Sigmoid colon (tissue), 6 donors: ENCODE measurements at regions not wholly inside any gene's neighbourhood (a gene's known extent, or its start where the extent isn't known, plus 50 kb on each side); places are given as distances from the start of the nearest gene placed in this dataset.

Experiments
- DNase-seq: peaks from one replicate; pipeline ENCODE4 v3.0.0-alpha.2; 2019
- H3K27ac ChIP-seq, 4 donors: fragments of 200-600 bp; sonication (generic); one replicate each; pipeline ENCODE4 v1.5.1; 2016 to 2019; ENCODE audit warnings: mild to moderate bottlenecking in 1 of 4
- H3K27me3 ChIP-seq, 3 donors: fragments of 200-600 bp; sonication (generic); one replicate each; pipeline ENCODE4 v1.5.1; 2019; ENCODE audit warnings: mild to moderate bottlenecking in 1 of 3
- H3K36me3 ChIP-seq, 4 donors: fragments of 200-600 bp; sonication (generic); one replicate each; pipeline ENCODE4 v1.5.1; 2016 to 2019
- H3K4me1 ChIP-seq, 4 donors: fragments of 200-600 bp; sonication (generic); one replicate each; pipeline ENCODE4 v1.5.1; 2017 to 2019
- H3K4me3 ChIP-seq, 4 donors: fragments of 200-600 bp; sonication (generic); one replicate each; pipeline ENCODE4 v1.5.1; 2017 to 2019; ENCODE audit warnings: mild to moderate bottlenecking in 2 of 4, moderate library complexity in 1 of 4
- H3K9me3 ChIP-seq, 4 donors: fragments of 200-600 bp in 3 of 4; sonication (generic) in 3 of 4; one replicate each; pipeline versions ENCODE4 v1.5.1 to v1.6.1; 2013 to 2019
- EP300 ChIP-seq, 4 donors: sonication (generic); formaldehyde crosslinking; IDR thresholded peaks; one replicate each; pipeline ENCODE4 v1.6.1; 2017; ENCODE audit warnings: antibody characterized with exemption in 4 of 4
- POLR2A ChIP-seq, 2 donors: fragments of 450-650 bp; IDR thresholded peaks; one replicate each; pipeline ENCODE4 v1.6.1; 2016; ENCODE audit warnings: antibody characterized with exemption in 2 of 2, mild to moderate bottlenecking in 2 of 2, moderate library complexity in 2 of 2
- POLR2AphosphoS5 ChIP-seq, 4 donors: sonication (generic); formaldehyde crosslinking; IDR thresholded peaks; one replicate each; pipeline ENCODE4 v1.6.1; 2017; ENCODE audit warnings: antibody characterized with exemption in 4 of 4
- WGBS, 2 donors: extraction: QIAGEN DNeasy Blood & Tissue Kit; methylation state at CpG; one replicate each; pipeline ENCODE4 v1.1.7; 2013; 5-methylcytosine and 5-hydroxymethylcytosine counted together
- intact Hi-C: fragments of 100-400 bp; cut with DNase I; formaldehyde crosslinking; loops from one replicate; pipeline ENCODE4 v1.15.1; 2023
- TF ChIP-seq, protein P1 (sequence below), 4 experiments: fragments of 450-650 bp in 3 of 4; fragments of 200-600 bp in 1 of 4; IDR thresholded peaks; one replicate each; pipeline ENCODE4 v1.5.1; 2016 to 2019; ENCODE audit warnings: antibody characterized with exemption in 4 of 4, mild to moderate bottlenecking in 3 of 4, moderate library complexity in 2 of 4
- donor health status: healthy with polysubstance abuse.
- donor health status: healthy.

DNA sequence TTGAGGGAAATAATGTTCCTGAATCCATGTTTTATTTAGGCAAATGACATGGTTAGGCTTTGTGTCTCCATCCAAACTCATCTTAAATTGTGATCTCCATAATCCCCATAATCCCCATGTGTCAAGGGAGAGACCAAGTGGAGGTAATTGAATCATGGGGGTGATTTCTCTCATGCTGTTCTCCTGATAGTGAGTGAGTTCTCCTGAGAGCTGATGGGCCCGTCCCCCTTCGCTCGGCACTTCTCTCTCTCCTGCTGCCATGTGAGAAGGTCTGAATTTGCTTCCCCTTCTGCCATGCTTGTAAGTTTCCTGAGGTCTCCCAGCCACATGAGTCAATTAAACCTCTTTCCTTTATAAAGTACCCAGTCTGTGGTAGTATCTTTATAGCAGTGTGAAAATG is 563.0 kb upstream of the NR3C2 start:
- intact Hi-C loops: no loop called here
- DNase-seq: no peak
- no peak overlapping the region for H3K4me3 ChIP-seq
- 98% methylated on average over 3 of the region's 3 CpGs for WGBS, 2 donors
- H3K36me3 ChIP-seq: no peaks in the 10 kb centered on the region
- H3K9me3 ChIP-seq: no peaks in the 10 kb centered on the region
- no peak for TF ChIP-seq POLR2AphosphoS5 (IDR thresholded peaks at IDR 0.05)
- TF ChIP-seq, protein P1, sequence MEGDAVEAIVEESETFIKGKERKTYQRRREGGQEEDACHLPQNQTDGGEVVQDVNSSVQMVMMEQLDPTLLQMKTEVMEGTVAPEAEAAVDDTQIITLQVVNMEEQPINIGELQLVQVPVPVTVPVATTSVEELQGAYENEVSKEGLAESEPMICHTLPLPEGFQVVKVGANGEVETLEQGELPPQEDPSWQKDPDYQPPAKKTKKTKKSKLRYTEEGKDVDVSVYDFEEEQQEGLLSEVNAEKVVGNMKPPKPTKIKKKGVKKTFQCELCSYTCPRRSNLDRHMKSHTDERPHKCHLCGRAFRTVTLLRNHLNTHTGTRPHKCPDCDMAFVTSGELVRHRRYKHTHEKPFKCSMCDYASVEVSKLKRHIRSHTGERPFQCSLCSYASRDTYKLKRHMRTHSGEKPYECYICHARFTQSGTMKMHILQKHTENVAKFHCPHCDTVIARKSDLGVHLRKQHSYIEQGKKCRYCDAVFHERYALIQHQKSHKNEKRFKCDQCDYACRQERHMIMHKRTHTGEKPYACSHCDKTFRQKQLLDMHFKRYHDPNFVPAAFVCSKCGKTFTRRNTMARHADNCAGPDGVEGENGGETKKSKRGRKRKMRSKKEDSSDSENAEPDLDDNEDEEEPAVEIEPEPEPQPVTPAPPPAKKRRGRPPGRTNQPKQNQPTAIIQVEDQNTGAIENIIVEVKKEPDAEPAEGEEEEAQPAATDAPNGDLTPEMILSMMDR (IDR thresholded peaks at IDR 0.05): no peak
- no peak overlapping the region for H3K27ac ChIP-seq
- peaks cover 0 to 3% (median 0%) of the 10 kb centered on the region in 4 donors for H3K4me1 ChIP-seq
- no peaks in the 10 kb centered on the region for H3K27me3 ChIP-seq

DNA sequence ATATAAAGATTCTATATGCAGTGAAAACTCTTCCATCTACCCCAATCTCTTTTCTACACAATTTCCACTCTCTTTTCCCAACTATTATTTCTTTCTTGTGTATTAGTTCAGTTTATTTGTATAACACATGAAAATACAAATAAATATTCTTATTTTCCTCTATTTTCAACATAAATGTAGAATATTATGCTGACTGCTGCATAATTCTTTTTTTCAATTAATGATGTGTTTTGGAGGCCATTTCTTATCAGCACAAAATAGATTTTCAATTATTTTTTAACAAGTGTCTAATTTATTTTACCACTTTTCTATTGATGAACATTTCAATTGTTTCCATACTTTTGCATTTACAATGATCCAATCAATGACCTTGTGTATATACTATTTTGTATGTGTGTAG is 557.7 kb upstream of the NR3C2 start:
- Histone ChIP-seq H3K27ac (no peak overlapping the region), H3K4me3 (no peak overlapping the region), H3K4me1 (no peaks in the 10 kb centered on the region), H3K9me3 (no peaks in the 10 kb centered on the region), H3K36me3 (no peaks in the 10 kb centered on the region), H3K27me3 (no peaks in the 10 kb centered on the region)
- DNase-seq: no peak
- intact Hi-C loops: no loop called here
- TF ChIP-seq POLR2A (IDR thresholded peaks at IDR 0.05): no peak
- no peak for TF ChIP-seq EP300 (IDR thresholded peaks at IDR 0.05)
- TF ChIP-seq POLR2AphosphoS5 (IDR thresholded peaks at IDR 0.05): no peak
- TF ChIP-seq, protein P1 (IDR thresholded peaks at IDR 0.05): no peak

DNA sequence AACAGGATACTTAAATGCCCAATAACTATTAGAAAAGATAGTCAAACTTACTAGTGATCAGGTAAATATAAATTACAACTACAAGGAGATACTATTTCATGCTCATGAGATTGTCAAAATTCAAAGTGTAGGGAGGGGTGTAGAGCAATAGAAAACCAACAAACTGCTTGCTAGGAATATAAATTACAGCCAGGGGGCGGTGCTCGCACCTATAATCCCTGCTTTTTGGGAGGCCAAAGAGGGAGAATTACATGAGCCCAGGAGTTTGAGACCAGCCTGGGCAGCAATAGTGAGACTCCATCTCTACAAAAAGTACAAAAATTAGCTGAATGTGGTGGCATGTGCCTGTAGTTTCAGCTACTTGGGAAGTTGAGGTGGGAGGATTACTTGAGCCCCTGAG is 556.5 kb upstream of the NR3C2 start:
- TF ChIP-seq POLR2AphosphoS5 (IDR thresholded peaks at IDR 0.05) (no peak), POLR2A (IDR thresholded peaks at IDR 0.05) (no peak), EP300 (IDR thresholded peaks at IDR 0.05) (no peak)
- TF ChIP-seq, protein P1 (IDR thresholded peaks at IDR 0.05): no peak
- no peaks in the 10 kb centered on the region for H3K27me3 ChIP-seq
- H3K36me3 ChIP-seq: no peaks in the 10 kb centered on the region
- no peaks in the 10 kb centered on the region for H3K4me1 ChIP-seq
- intact Hi-C loops: no loop called here
- 74 to 89% methylated on average over 2 of the region's 2 CpGs for WGBS, 2 donors
- no peak overlapping the region for H3K4me3 ChIP-seq
- H3K27ac ChIP-seq: no peak overlapping the region
- no peaks in the 10 kb centered on the region for H3K9me3 ChIP-seq
- no peak for DNase-seq

DNA sequence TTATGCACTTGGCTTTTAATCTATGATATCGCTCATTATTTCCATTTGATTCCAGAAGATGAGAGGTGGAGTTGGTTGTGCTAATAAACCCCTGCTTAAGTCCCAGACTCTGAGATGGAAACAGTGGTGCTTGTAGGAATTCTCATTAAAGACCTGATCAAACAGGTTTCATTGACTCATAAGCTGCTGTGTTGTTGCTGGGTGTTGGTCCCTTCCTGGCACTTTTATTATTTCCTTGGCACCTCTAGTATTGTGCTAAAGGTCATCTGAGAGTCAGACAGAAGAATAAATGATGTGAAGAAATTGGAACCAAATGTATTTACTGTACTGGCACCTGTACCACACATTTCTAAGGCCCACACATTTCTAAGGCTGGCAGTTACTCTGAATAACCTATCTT is 544.7 kb upstream of the NR3C2 start:
- H3K4me3 ChIP-seq: no peak overlapping the region
- 0 to 8% methylated on average over 1 of the region's 1 CpG for WGBS, 2 donors
- no peaks in the 10 kb centered on the region for H3K27me3 ChIP-seq
- TF ChIP-seq, protein P1 (IDR thresholded peaks at IDR 0.05): no peak
- no peak for TF ChIP-seq EP300 (IDR thresholded peaks at IDR 0.05)
- TF ChIP-seq POLR2AphosphoS5 (IDR thresholded peaks at IDR 0.05): no peak
- TF ChIP-seq POLR2A (IDR thresholded peaks at IDR 0.05): no peak
- H3K9me3 ChIP-seq: no peaks in the 10 kb centered on the region
- intact Hi-C loops: no loop called here
- H3K36me3 ChIP-seq: no peaks in the 10 kb centered on the region
- H3K4me1 ChIP-seq: no peaks in the 10 kb centered on the region
- no peak overlapping the region for H3K27ac ChIP-seq
- no peak for DNase-seq

DNA sequence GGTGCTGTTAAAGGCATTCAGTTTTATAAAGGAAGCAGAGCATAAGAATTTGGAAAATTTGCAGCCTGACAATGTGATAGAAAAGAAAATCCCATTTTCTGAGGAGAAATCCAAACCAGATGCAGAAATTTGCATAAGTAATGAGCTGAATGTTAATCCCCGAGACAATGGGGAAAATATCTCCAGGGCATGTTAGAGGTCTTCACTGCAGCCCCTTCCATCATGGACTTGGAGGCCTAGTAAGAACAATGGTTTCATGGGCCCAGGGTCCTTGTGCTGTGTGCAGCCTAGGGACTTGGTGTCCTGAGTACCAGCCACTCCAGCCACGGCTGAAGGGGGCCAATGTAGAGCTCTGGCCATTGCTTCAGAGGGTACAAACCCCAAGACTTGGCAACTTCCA is 542.7 kb upstream of the NR3C2 start:
- Histone ChIP-seq H3K9me3 (no peaks in the 10 kb centered on the region), H3K36me3 (no peaks in the 10 kb centered on the region), H3K27ac (no peak overlapping the region), H3K4me3 (no peak overlapping the region), H3K27me3 (no peaks in the 10 kb centered on the region), H3K4me1 (peaks cover 0 to 14% (median 14%) of the 10 kb centered on the region in 4 donors)
- TF ChIP-seq POLR2A (IDR thresholded peaks at IDR 0.05) (no peak), POLR2AphosphoS5 (IDR thresholded peaks at IDR 0.05) (no peak), EP300 (IDR thresholded peaks at IDR 0.05) (no peak)
- TF ChIP-seq, protein P1 (IDR thresholded peaks at IDR 0.05): no peak
- WGBS, 2 donors: 89 to 96% methylated on average over 2 of the region's 2 CpGs
- intact Hi-C loops: no loop called here
- DNase-seq: no peak
